Brain pericyte (primary cell): ENCODE measurements at regions not wholly inside any gene's neighbourhood (a gene's known extent, or its start where the extent isn't known, plus 50 kb on each side); places are given as distances from the start of the nearest gene placed in this dataset.

Source experiments
- DNase-seq: peaks from one replicate; pipeline ENCODE4 v3.0.0-alpha.2; 2012; ENCODE audit warnings: low read depth, low spot score

DNA sequence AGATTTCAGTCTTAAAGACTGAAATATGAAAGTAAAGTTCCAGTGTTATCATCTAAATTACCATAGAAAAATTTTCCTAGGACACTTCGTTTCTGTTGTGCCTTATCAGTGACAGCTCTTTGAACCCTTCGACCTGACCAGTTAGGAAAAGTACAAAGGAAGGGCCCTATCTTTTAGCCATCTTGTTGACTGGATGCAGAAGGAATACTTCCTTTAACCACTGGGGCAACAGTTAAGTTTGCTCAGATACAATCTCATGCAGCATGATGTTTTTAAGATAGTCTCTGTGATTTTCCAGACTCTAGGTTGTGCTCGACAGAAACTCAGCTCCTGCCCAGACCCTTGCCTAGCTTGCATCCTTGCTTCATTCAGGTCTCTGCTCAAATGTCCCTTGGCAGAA is 210.5 kb upstream of the RPS6KA3 start:
- no peak for DNase-seq

DNA sequence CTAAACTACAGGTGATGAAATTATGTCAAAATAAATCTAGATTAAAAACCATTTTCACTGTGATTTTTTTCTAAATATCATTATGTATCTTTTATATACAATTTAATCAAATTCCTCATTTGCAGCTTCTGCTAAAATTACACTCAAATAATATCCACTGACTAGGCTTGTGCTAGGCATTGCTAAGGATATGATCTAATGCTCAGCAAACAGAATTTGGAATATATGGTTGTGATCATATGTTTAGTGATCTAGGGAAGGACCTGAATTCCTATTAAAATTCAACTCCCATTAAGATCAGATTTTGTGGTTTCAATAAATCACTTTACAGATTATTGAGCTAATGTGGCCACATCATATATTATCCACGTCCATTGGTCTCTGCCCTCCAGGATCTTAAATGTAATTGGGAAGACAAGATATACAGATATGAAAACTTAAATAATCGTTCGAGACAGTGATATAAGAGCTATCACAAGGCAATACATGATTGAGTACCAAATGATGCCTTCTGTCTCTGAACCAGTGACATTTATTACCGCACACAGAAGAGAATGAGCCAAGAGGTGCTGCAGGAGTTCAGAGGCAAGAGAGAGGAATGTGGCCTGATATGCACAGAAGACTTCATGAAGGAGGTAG is 206.0 kb upstream of the RPS6KA3 start:
- no peak for DNase-seq

- no peak for DNase-seq
Measured at GRCh38 chrX:20472148-20472547, 205.4 kb upstream of the RPS6KA3 start.

GRCh38 chrX:20471483-20471882 is 204.8 kb upstream of the RPS6KA3 start:
- no peak for DNase-seq

DNA sequence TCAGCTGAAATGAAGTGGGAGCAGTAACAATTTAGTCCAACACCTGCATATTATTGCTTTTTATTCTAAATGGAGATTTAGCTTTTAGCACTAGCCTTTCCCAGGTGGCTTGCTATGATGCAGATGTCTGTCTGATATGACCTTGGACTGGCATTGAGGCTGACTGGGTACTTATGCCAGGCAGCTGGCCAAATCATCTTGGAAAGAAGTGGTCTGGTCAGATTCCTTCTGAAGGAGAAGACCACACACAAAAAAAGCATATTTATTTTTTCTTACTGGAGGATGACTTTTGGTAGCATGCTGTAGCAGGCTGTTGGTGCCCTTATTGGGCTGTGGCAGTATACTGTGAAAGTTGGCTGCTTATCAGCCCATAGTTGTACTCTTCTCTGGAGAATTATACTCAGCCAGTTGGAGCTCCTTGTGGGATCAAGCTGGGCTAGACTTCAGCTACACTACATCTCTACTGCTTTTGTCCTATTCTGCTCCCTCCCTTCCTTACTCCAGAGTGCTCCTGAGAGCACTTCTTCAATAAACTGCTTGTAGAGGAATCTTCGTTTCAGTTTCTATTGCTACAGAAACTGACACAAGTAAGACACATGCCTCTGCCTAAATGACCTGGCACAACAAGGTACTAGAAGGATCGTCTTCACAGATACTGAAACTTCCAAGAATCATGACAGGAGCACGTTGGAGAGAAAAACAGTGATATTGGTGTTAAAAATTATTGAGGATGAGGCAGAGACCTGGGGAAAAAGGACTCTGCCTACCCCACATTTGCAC is 196.8 kb upstream of the RPS6KA3 start:
- no peak for DNase-seq

- no peak for DNase-seq
Measured at GRCh38 chrX:20461576-20461975, 194.9 kb upstream of the RPS6KA3 start.

GRCh38 chrX:20461002-20461401 is 194.3 kb upstream of the RPS6KA3 start:
- DNase-seq, result no peak

DNA sequence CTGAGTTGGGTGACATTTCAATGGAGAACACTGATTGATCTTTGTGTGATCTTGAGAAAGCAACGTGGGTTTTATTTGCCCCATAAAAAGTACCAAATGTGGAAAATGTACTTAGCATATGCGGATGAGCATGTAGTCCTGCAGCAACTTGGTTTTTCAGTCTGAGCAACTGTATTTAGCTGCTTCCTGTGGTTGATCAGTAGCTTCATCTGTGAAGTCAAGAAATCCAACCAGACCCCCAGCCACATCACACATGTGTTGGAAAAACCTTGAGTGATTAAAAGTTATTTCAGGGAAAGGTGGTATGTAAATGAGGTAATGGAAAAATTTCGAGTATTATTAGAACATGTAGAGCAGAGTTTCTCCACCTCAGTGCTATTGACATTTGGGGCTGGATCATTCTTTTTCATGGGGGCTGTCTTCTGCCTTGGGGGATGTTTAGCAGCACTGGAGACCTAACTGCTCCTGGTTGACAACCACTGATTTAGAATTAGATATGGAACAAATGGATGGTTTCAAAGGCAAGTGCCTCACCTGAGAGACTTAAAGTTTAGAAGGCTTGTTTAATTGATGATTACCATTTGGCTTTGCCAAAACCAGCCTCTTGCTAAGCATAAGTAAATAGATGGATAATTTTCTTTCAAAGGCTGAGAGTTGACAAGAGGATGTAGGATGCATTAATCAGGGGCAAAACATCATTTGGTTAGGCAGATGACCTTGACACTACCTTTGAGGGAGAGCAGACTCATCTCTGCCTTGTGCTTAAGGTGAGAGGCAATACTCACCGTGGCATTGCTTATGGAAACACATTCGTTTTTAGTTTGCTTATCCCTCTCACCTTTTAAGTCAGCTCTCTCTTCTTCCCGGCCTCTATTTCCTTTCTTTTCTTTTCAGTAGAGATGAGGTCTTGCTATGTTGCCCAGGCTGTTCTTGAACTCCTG is 193.0 kb upstream of the RPS6KA3 start:
- DNase-seq, result no peak

DNA sequence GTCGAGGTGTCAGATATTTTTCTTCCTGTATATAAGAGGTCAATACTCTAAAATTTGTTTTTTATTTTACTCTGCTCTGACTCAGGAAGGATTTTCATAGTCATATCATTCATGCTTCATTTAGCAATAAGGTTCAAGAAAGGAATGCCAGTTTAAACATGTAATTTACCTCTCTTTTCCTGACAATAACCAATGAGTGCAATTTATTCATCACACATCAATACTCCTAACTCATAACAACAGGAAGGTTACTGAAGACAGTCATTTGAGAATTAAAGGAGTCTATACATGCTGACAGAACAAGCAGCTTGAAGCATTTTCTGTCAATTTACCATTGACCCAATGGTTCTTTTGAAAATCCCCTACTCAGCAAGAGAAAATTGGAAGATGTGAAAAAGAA is 190.3 kb upstream of the RPS6KA3 start:
- no peak for DNase-seq

- no peak for DNase-seq
Measured at GRCh38 chrX:20455001-20455400, 188.3 kb upstream of the RPS6KA3 start.

DNA sequence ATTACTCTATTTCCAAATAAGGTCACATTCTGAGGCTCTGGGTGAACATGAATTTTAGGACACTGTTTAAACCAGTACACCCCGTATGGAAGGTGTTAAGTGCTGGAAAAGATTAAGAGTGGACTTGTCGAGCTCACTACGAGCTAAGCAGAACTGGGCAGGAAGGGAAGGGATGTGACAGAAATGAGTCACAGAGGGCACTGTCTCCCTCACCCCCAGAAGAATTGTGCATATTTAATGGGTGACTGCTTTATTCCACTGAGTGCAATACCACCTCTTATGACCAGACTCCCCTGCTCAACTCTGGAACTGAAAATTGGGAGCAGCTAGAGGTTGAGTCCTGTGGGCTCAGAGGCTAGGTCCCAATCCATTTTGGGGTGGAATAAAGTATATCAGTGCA is 187.4 kb upstream of the RPS6KA3 start:
- DNase-seq, result no peak

GRCh38 chrX:20452487-20452886 is 185.8 kb upstream of the RPS6KA3 start:
- DNase-seq, result no peak

- no peak for DNase-seq
Measured at GRCh38 chrX:20451929-20452328, 185.2 kb upstream of the RPS6KA3 start.

DNA sequence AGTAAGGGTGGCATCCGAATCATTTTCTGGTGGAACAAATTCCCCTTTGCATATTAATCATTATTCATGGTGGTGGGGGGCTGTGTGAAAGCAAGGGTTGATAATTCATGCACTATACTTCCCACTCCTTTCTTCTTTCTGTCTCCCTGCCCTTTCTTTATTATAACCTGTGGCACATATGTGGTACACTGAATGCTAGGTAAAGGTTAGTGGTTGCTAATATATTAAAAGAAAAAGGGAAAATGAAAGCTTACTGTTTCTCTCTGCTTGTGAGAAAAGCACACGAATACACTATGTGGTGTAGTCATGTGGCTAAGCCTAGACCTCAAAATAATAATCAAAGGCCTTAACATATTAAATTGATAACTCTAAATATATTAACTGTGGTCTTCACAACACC is 178.4 kb upstream of the RPS6KA3 start:
- DNase-seq, result no peak

DNA sequence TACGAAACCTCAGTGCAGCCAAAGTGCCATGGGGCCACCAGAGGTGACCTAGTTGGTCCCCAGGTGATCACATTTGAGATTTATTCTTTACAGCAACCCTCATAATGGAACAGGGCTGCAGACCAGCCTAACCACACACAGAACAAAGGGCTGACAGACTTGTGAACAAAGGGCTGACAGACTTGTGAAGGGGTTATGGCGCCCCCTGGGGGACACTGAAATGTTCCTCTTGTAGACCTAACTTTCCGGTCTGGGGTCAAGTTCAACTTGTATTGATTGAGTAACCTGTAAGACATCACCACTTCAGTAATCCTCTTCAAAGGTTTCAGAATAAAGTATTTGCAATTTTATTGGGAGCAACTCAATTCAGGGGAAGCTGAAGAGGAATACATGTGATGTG is 175.9 kb upstream of the RPS6KA3 start:
- peak; percentile 16 for DNase-seq

- DNase-seq, result no peak
Measured at GRCh38 chrX:20441123-20441522, 174.4 kb upstream of the RPS6KA3 start.

- no peak for DNase-seq
Measured at GRCh38 chrX:20438871-20439526, 172.3 kb upstream of the RPS6KA3 start.

DNA sequence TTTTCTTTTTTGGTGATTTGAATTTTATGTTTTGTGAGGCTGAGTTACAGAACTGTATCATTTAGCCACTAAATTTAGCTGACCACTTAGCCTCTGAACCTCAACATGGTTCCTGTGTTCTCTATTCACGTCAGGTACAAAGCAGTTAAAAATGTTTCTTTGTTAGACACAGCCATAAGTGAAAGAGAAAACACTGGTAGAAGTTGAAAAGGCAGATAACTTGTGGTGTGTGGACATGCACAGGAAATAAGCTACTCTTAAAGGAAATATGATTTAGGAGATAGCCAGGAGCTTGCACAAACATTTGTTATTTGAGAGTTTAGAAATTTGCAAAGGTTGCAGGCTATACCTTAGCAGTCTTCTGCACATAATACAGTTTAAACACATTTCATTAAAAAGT is 171.0 kb upstream of the RPS6KA3 start:
- DNase-seq, result no peak

DNA sequence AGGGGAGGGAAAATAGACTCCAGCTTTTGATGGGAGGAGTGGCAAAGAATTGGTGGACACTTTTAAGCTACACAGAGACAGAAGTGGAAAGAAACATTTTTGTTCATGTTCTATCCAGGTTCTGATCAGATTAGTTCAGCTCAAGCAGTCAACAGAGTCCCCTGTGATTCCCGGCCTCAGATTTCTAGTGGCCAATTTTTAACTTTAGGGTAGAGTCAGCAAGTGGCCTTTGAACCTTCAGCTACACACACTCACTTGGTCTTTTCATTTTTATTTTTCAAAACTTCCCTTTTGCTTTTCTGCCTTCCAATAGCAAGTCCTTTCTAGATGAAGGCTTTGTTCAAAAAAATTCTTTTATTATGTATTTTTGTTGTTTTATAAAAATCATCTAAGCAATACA is 169.2 kb upstream of the RPS6KA3 start:
- no peak for DNase-seq

GRCh38 chrX:20434986-20435385 is 168.3 kb upstream of the RPS6KA3 start:
- no peak for DNase-seq

DNA sequence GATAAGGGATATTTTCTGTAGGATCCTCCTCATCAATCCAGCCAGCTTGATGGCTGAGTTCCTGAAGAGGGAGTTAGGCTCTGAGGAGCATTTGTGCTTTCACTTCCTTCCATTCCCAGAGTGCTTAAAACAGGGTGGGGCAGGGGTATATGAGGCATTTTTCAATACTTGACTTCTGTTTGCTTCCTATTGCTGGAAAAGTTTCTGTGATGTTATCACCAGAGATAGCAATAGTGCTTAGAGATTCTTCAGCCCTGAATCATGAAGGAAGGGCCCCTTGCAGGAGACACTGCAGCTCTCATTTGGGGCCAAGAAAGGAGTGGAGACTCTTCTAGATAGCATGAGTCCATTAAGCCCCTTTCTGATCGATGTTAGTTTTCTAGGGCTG is 166.7 kb upstream of the RPS6KA3 start:
- no peak for DNase-seq
